SK-N-SH (cell line): ENCODE measurements at regions not wholly inside any gene's neighbourhood (a gene's known extent, or its start where the extent isn't known, plus 50 kb on each side); places are given as distances from the start of the nearest gene placed in this dataset.
A peak's percentile ranks its signal among the peaks of the same experiment; 100 is the strongest.

ENCODE experiments used
- CTCF ChIA-PET: fragments of 300-600, 350-600 bp; formaldehyde crosslinking; extraction: SDS; loops from one replicate; lab custom pipeline; 2021; lab: Yijun Ruan, JAX
- POLR2A ChIA-PET: fragments of 350-600 bp; sonication (Branson Sonifier 250); formaldehyde crosslinking; extraction: SDS; loops from one replicate; lab custom pipeline; 2020; ENCODE audit warnings: antibody characterized with exemption, inconsistent platforms; lab: Yijun Ruan, JAX
- DNase-seq: peaks from one replicate; pipeline ENCODE4 v3.0.0; 2012
- H2AFZ ChIP-seq: fragments of 200-600 bp; sonication (generic); 2 replicates; pipeline ENCODE4 v1.8.1; 2016; ENCODE audit warnings: antibody characterized with exemption, mild to moderate bottlenecking, low read depth
- H3F3A ChIP-seq: fragments of 200-600 bp; sonication (generic); replicated peaks from 2 replicates; pipeline ENCODE3; 2016; ENCODE audit warnings: antibody characterized with exemption, mild to moderate bottlenecking; ENCODE audit not compliant: insufficient read depth
- H3K27ac ChIP-seq, 2 experiments: fragments of 200-500 bp in 1 of 2; fragments of 200-600 bp in 1 of 2; sonication (Bioruptor generic) in 1 of 2; sonication (generic), shearing (Covaris generic) in 1 of 2; 2 replicates each; pipeline versions ENCODE4 v1.5.1 to v1.6.1; 2014 to 2016; ENCODE audit warnings: low read depth in 2 of 2, inconsistent platforms in 1 of 2, low read length in 1 of 2, mild to moderate bottlenecking in 1 of 2, mixed read lengths in 1 of 2
- H3K27me3 ChIP-seq: fragments of 200-600 bp; sonication (generic), shearing (Covaris generic); 2 replicates; pipeline ENCODE4 v1.6.1; 2016; ENCODE audit warnings: mixed run types; ENCODE audit not compliant: insufficient read depth
- H3K36me3 ChIP-seq, 2 experiments: fragments of 200-500 bp in 1 of 2; fragments of 200-600 bp in 1 of 2; sonication (Bioruptor generic) in 1 of 2; sonication (generic) in 1 of 2; replicated peaks in 1 of 2; 2 replicates each; pipeline versions ENCODE3 to v1.5.1; 2014 to 2016; ENCODE audit warnings: low read length in 1 of 2, mild to moderate bottlenecking in 1 of 2; ENCODE audit not compliant: insufficient read depth in 2 of 2, control insufficient read depth in 1 of 2
- H3K4me1 ChIP-seq, 2 experiments: fragments of 200-500 bp in 1 of 2; fragments of 200-600 bp in 1 of 2; sonication (Bioruptor generic) in 1 of 2; sonication (generic), shearing (Covaris generic) in 1 of 2; 2 replicates each; pipeline versions ENCODE4 v1.5.1 to v1.6.1; 2014 to 2016; ENCODE audit warnings: low read depth in 1 of 2, low read length in 1 of 2, mixed run types in 1 of 2; ENCODE audit not compliant: insufficient read depth in 2 of 2, control insufficient read depth in 1 of 2
- H3K4me2 ChIP-seq: fragments of 200-600 bp; sonication (generic), shearing (Covaris generic); 2 replicates; pipeline ENCODE4 v1.6.1; 2017; ENCODE audit warnings: mixed run types
- H3K4me3 ChIP-seq, 2 experiments: fragments of 200-500 bp in 1 of 2; fragments of 200-600 bp in 1 of 2; sonication (Bioruptor generic) in 1 of 2; sonication (generic), shearing (Covaris generic) in 1 of 2; 2 replicates each; pipeline versions ENCODE4 v1.5.1 to v1.8.1; 2014 to 2016; ENCODE audit warnings: low read depth in 2 of 2, inconsistent platforms in 1 of 2, low read length in 1 of 2, mild to moderate bottlenecking in 1 of 2, mixed read lengths in 1 of 2, moderate library complexity in 1 of 2
- H3K79me2 ChIP-seq: fragments of 200-600 bp; sonication (generic); 2 replicates; pipeline ENCODE4 v1.8.1; 2017; ENCODE audit warnings: mild to moderate bottlenecking; ENCODE audit not compliant: insufficient read depth
- H3K9ac ChIP-seq: fragments of 200-600 bp; sonication (generic); 2 replicates; pipeline ENCODE4 v1.6.1; 2017; ENCODE audit warnings: mixed run types
- H3K9me2 ChIP-seq: fragments of 200-600 bp; sonication (generic); 2 replicates; pipeline ENCODE4 v1.6.1; 2017; ENCODE audit warnings: mixed run types
- H3K9me3 ChIP-seq: fragments of 200-600 bp; sonication (generic); 2 replicates; pipeline ENCODE4 v1.6.1; 2017; ENCODE audit warnings: mixed run types, mild to moderate bottlenecking, moderate library complexity
- H4K20me1 ChIP-seq: fragments of 200-600 bp; sonication (generic); 2 replicates; pipeline ENCODE4 v1.6.1; 2017; ENCODE audit warnings: mild to moderate bottlenecking, mixed run types; ENCODE audit not compliant: insufficient read depth
- CTCF ChIP-seq: fragments of 200-600 bp; sonication (generic); IDR thresholded peaks from 2 replicates; pipeline ENCODE4 v1.6.1; 2017; ENCODE audit warnings: antibody characterized with exemption, mild to moderate bottlenecking, moderate library complexity
- EP300 ChIP-seq, 2 experiments: IDR thresholded peaks; 2 replicates each; pipeline versions ENCODE4 v1.4.0 to v1.6.1; 2012; ENCODE audit warnings: borderline replicate concordance in 1 of 2, low read depth in 1 of 2, low read length in 1 of 2
- FOXM1 ChIP-seq: IDR thresholded peaks from 2 replicates; pipeline ENCODE4 v1.4.0; 2012; ENCODE audit warnings: low read depth, mild to moderate bottlenecking
- GABPA ChIP-seq: IDR thresholded peaks from 2 replicates; pipeline ENCODE4 v1.4.0; 2012; ENCODE audit warnings: low read depth, mild to moderate bottlenecking
- GATA2 ChIP-seq: sonication (generic); formaldehyde crosslinking; IDR thresholded peaks from 2 replicates; pipeline ENCODE4 v1.5.0; 2020; ENCODE audit warnings: mild to moderate bottlenecking, missing genetic modification reagents
- IRF3 ChIP-seq: fragments of 150-350 bp; IDR thresholded peaks from 2 replicates; pipeline ENCODE4 v1.6.1; 2016; ENCODE audit warnings: mild to moderate bottlenecking, low read depth, low read length
- JUND ChIP-seq: IDR thresholded peaks from 2 replicates; pipeline ENCODE4 v1.4.0; 2012
- MXI1 ChIP-seq: IDR thresholded peaks from 2 replicates; pipeline ENCODE4 v1.6.1; 2012; ENCODE audit warnings: mild to moderate bottlenecking, low read depth, low read length, improper control_type of control experiment
- PBX3 ChIP-seq: IDR thresholded peaks from 2 replicates; pipeline ENCODE4; 2012
- RCOR1 ChIP-seq: fragments of 150-350 bp; IDR thresholded peaks from 2 replicates; pipeline ENCODE4 v1.6.1; 2017; ENCODE audit warnings: antibody characterized with exemption, low read length
- REST ChIP-seq: IDR thresholded peaks from 2 replicates; pipeline ENCODE4 v1.6.1; 2012; ENCODE audit warnings: mild to moderate bottlenecking, low read depth, low read length, moderate library complexity
- RFX5 ChIP-seq: IDR thresholded peaks from 2 replicates; pipeline ENCODE4 v1.6.1; 2012; ENCODE audit warnings: mild to moderate bottlenecking, improper control_type of control experiment, low read length
- SIN3A ChIP-seq: IDR thresholded peaks from 2 replicates; pipeline ENCODE4 v1.6.1; 2012; ENCODE audit warnings: low read depth, mild to moderate bottlenecking, low read length, moderate library complexity, borderline replicate concordance
- SMC3 ChIP-seq: IDR thresholded peaks from 2 replicates; pipeline ENCODE4 v1.6.1; 2012; ENCODE audit warnings: low read depth, low read length, improper control_type of control experiment
- TCF12 ChIP-seq: IDR thresholded peaks from 2 replicates; pipeline ENCODE4 v1.4.0; 2012
- TEAD4 ChIP-seq: IDR thresholded peaks from 2 replicates; pipeline ENCODE4 v1.4.0; 2012; ENCODE audit warnings: mild to moderate bottlenecking, borderline replicate concordance; ENCODE audit not compliant: insufficient read depth
- USF1 ChIP-seq: IDR thresholded peaks from 2 replicates; pipeline ENCODE4 v1.4.0; 2012; ENCODE audit warnings: low read depth, borderline replicate concordance
- YY1 ChIP-seq: IDR thresholded peaks from 2 replicates; pipeline ENCODE4 v1.4.0; 2012; ENCODE audit warnings: low read depth, mild to moderate bottlenecking
- ZBTB33 ChIP-seq: IDR thresholded peaks from 2 replicates; pipeline ENCODE4 v1.4.0; 2012; ENCODE audit warnings: low read depth, borderline replicate concordance

- no peak for TF ChIP-seq MXI1
- no peak for TF ChIP-seq TEAD4
- no peak for TF ChIP-seq GABPA
- TF ChIP-seq PBX3, result peak; percentile 42
- no peak for TF ChIP-seq SMC3
- TF ChIP-seq FOXM1, result no peak
- TF ChIP-seq TCF12, result 0 out of 2 replicates have a peak, but pooled peaks have one; percentile 13
- no peak for TF ChIP-seq CTCF
- TF ChIP-seq SIN3A, result no peak
- no peak for TF ChIP-seq IRF3
- no peak for TF ChIP-seq JUND
- no peak for TF ChIP-seq RCOR1
- no peak for TF ChIP-seq ZBTB33
- peak; percentile 56 for TF ChIP-seq GATA2 (CRISPR knock-in tag)
- TF ChIP-seq EP300 (IDR thresholded peaks at IDR 0.05; ENCODE audit: borderline replicate concordance in 1 of 2, low read depth in 1 of 2, low read length in 1 of 2), result peak in 1 of 2 experiments; percentile 21; a peak in 1 of 4 replicates
- no peak for TF ChIP-seq RFX5
- no peak for TF ChIP-seq YY1
- TF ChIP-seq REST, result no peak
- no peak for TF ChIP-seq USF1
- Histone ChIP-seq H4K20me1 (no peaks in the 10 kb centered on the region), H3F3A (no peaks in the 10 kb centered on the region), H3K4me2 (no peak overlapping the region), H3K4me1 (no peaks in the 10 kb centered on the region; a peak in 1 of 4 replicates), H2AFZ (no peak overlapping the region; the same call in 1 of the 2 replicates), H3K4me3 (no peak overlapping the region), H3K36me3 (no peaks in the 10 kb centered on the region), H3K9me3 (no peaks in the 10 kb centered on the region), H3K27me3 (no peaks in the 10 kb centered on the region), H3K9me2 (no peaks in the 10 kb centered on the region), H3K27ac (no peak overlapping the region; a peak in 1 of 4 replicates), H3K9ac (no peak overlapping the region), H3K79me2 (no peaks in the 10 kb centered on the region)
- DNase-seq, result peak; percentile 17
- POLR2A ChIA-PET, result no interaction called here
- CTCF ChIA-PET, result no interaction called here
These were observed 462.6 kb upstream of the ADGRL4 start for GRCh38 chr1:79469139-79469538.
